Esophagus squamous epithelium (tissue), 4 donors: ENCODE measurements at regions not wholly inside any gene's neighbourhood (a gene's known extent, or its start where the extent isn't known, plus 50 kb on each side); places are given as distances from the start of the nearest gene placed in this dataset.

Experiments used
- POLR2A ChIP-seq, 4 donors: fragments of 450-650 bp; IDR thresholded peaks; one replicate each; pipeline ENCODE4 v1.6.1; 2017; ENCODE audit warnings: antibody characterized with exemption in 4 of 4, mild to moderate bottlenecking in 4 of 4, moderate library complexity in 3 of 4
- TF ChIP-seq, protein P1 (sequence below), 6 experiments: fragments of 450-650 bp in 4 of 6; fragments of 200-600 bp in 2 of 6; sonication (generic) in 2 of 6; IDR thresholded peaks; one replicate each; pipeline ENCODE4 v1.5.1; 2016 to 2019; ENCODE audit warnings: antibody characterized with exemption in 6 of 6, mild to moderate bottlenecking in 4 of 6, moderate library complexity in 4 of 6

DNA sequence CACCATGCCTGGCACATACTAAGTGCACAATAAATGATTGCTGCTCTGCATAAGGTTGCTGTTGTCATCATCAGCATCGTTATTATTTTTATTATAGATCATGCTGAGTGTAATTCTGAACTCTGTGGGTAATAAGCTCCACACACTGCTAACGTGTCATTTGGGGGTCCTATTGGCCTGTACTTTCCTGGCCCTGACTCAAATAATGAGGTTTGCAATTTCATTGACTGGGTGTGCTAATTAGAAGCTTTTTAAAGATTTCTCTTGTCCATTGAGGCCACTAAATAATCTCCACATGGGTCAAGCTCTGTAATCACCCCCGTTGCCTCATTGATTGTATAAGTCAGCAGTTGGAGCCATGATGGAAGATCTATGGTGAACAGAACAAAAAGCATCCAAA, 320.8 kb upstream of the TMPO start:
- TF ChIP-seq, protein P1, sequence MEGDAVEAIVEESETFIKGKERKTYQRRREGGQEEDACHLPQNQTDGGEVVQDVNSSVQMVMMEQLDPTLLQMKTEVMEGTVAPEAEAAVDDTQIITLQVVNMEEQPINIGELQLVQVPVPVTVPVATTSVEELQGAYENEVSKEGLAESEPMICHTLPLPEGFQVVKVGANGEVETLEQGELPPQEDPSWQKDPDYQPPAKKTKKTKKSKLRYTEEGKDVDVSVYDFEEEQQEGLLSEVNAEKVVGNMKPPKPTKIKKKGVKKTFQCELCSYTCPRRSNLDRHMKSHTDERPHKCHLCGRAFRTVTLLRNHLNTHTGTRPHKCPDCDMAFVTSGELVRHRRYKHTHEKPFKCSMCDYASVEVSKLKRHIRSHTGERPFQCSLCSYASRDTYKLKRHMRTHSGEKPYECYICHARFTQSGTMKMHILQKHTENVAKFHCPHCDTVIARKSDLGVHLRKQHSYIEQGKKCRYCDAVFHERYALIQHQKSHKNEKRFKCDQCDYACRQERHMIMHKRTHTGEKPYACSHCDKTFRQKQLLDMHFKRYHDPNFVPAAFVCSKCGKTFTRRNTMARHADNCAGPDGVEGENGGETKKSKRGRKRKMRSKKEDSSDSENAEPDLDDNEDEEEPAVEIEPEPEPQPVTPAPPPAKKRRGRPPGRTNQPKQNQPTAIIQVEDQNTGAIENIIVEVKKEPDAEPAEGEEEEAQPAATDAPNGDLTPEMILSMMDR (IDR thresholded peaks at IDR 0.05) = no peak
- no peak for TF ChIP-seq POLR2A (IDR thresholded peaks at IDR 0.05)
